ENCODE measurements at regions not wholly inside any gene's neighbourhood (a gene's known extent, or its start where the extent isn't known, plus 50 kb on each side); places are given as distances from the start of the nearest gene placed in this dataset.

DNA sequence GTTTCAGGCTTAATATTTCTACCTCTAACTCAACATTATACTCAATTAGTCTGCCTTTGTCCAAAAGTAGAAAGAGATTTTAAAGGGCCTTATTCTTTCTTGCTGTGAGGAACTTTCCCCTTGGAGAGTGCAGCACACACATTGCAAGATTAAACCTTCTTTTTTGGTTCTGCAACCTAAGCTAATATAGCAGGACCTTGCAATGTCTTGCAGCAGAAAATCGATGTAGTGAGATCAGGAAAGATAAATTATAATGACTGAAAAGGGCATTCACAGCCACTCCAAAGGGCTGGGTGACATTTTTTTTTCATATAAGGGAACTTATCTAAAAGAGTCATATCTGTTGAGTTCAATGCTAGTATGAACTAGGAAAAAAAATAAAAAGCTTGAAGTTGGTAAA is 422.7 kb upstream of the ADAMTS16 start:
- H3K27ac ChIP-seq = no peak overlapping the region
- no peak for TF ChIP-seq ZFX (IDR thresholded peaks at IDR 0.05; ENCODE audit: borderline replicate concordance)
- TF ChIP-seq, protein P1, sequence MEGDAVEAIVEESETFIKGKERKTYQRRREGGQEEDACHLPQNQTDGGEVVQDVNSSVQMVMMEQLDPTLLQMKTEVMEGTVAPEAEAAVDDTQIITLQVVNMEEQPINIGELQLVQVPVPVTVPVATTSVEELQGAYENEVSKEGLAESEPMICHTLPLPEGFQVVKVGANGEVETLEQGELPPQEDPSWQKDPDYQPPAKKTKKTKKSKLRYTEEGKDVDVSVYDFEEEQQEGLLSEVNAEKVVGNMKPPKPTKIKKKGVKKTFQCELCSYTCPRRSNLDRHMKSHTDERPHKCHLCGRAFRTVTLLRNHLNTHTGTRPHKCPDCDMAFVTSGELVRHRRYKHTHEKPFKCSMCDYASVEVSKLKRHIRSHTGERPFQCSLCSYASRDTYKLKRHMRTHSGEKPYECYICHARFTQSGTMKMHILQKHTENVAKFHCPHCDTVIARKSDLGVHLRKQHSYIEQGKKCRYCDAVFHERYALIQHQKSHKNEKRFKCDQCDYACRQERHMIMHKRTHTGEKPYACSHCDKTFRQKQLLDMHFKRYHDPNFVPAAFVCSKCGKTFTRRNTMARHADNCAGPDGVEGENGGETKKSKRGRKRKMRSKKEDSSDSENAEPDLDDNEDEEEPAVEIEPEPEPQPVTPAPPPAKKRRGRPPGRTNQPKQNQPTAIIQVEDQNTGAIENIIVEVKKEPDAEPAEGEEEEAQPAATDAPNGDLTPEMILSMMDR (IDR thresholded peaks at IDR 0.05) = no peak

DNA sequence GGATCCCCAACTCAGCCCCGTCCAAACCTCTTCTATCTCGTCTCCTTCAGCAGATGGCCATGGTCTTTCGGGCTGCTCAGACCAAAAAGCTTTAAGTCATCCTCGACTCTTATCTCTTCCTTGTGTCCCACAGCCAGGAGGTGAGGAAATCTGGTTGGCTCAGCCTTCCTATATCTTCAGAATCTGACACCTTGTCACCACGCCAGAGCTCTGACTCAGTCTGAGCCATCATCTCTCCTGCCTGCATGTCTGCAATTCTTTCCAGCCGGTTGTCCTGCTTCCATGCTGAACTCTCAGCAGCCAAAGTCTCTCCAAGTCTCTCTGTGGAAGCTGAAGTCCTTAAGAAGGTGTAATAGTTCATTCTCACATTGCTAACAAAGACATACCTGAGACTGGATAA is 419.3 kb upstream of the ADAMTS16 start:
- H3K27ac ChIP-seq = no peak overlapping the region
- TF ChIP-seq, protein P1 (IDR thresholded peaks at IDR 0.05) = no peak
- TF ChIP-seq ZFX (IDR thresholded peaks at IDR 0.05; ENCODE audit: borderline replicate concordance) = no peak

DNA sequence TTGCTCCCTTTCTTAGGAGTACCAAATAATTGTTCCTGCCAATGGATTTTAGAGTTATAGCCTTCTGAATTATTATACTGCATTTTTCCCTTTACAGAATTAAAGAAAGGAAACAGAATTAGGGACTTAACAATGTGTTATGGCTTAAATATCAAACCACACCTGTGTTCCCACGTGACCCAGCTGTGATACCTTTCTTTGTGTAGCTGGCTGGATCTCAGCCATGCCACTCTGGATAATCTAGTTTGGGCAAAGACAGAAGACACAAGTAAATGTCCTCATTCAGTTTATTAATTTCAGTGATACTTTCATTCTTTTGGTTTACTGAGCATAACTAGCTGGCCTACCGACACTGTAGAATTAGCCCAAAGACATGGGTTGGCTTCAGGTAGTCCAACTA is 417.2 kb upstream of the ADAMTS16 start:
- H3K27ac ChIP-seq = no peak overlapping the region
- TF ChIP-seq, protein P1 (IDR thresholded peaks at IDR 0.05) = no peak

DNA sequence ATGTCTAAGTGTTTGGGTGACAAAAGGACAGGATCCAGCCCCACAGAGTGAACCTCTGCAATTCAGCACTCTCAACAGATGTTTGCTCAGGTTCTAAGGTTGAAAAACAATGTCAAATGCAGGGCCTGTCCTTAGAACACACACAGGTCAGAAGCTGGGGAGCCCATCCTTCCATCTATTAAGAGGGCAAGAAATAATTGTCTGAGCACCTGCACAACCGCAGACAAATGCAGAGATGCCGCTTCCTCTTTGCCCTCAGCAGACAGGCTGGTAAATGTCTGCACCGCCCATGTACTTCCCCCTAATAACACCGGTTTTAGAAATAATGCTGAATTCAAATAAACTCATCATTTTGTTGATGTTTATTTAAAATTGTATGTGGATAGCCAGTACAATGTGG is 414.5 kb upstream of the ADAMTS16 start:
- TF ChIP-seq ZFX (IDR thresholded peaks at IDR 0.05; ENCODE audit: borderline replicate concordance) = no peak
- TF ChIP-seq, protein P1 (IDR thresholded peaks at IDR 0.05) = no peak
- no peak overlapping the region for H3K27ac ChIP-seq

DNA sequence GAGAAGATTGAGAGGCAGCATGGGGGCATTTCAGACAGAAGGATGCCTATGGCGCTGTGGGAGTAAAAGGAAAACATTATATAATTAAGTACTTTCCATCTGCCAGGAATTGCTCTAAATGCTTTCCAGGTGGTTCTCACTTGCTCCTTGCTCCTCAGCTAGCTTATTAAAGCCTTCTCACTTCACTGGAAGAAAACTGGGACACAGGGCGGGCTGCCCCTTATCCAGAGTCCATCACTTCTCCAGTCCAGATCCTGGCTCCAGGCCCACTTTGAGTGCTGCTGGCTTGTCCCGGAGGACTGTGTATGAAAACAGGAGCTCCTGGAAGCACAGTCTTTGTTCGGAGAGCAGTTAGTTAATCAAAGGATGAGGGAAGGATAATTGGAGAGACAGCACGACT is 409.9 kb upstream of the ADAMTS16 start:
- TF ChIP-seq, protein P1 (IDR thresholded peaks at IDR 0.05) = no peak
- no peak for TF ChIP-seq ZFX (IDR thresholded peaks at IDR 0.05; ENCODE audit: borderline replicate concordance)
- no peak overlapping the region for H3K27ac ChIP-seq

DNA sequence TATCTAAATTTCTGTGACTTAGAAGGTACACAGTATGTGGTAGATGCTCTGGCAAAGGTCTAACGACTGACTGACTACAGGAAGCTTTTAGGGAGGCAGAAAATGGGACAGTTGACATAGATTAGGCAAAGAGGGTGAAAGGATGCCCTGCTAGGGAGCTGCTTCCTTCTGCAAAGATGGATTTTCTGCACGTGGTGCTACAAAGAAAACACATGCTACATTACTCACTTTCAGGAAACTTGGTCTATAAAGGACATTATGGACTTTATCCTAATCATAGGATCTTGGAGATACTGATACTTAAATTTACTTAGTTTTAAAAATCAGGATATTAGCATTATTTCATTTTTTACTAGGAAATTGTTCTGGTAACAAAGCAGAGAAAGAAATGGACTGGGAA is 405.8 kb upstream of the ADAMTS16 start:
- TF ChIP-seq, protein P1 (IDR thresholded peaks at IDR 0.05) = no peak
- no peak for TF ChIP-seq ZFX (IDR thresholded peaks at IDR 0.05; ENCODE audit: borderline replicate concordance)
- H3K27ac ChIP-seq = no peak overlapping the region

- no peak overlapping the region for H3K27ac ChIP-seq
- TF ChIP-seq, protein P1 (IDR thresholded peaks at IDR 0.05) = no peak
- TF ChIP-seq ZFX (IDR thresholded peaks at IDR 0.05; ENCODE audit: borderline replicate concordance) = no peak
Observed at GRCh38 chr5:4735261-4735660, 404.9 kb upstream of the ADAMTS16 start.

Data from 22Rv1 (cell line).